Thyroid gland (tissue), 4 donors: ENCODE measurements at regions not wholly inside any gene's neighbourhood (a gene's known extent, or its start where the extent isn't known, plus 50 kb on each side); places are given as distances from the start of the nearest gene placed in this dataset.

Experiments used
- CTCF ChIP-seq, 6 experiments: fragments of 200-600 bp in 3 of 6; fragments of 450-650 bp in 3 of 6; sonication (generic) in 3 of 6; IDR thresholded peaks; one replicate each; pipeline ENCODE4 v1.5.1; 2016 to 2019; ENCODE audit warnings: antibody characterized with exemption in 6 of 6, mild to moderate bottlenecking in 2 of 6, inconsistent platforms in 1 of 6, moderate library complexity in 1 of 6
- POLR2A ChIP-seq, 2 donors: fragments of 450-650 bp; IDR thresholded peaks; one replicate each; pipeline ENCODE4 v1.6.1; 2017; ENCODE audit warnings: antibody characterized with exemption in 2 of 2, mild to moderate bottlenecking in 2 of 2, moderate library complexity in 1 of 2

GRCh38 chr12:91722072-91722471, 423.6 kb downstream of the BTG1 start:
- TF ChIP-seq POLR2A (IDR thresholded peaks at IDR 0.05), result no peak
- no peak for TF ChIP-seq CTCF (IDR thresholded peaks at IDR 0.05)
